ENCODE measurements at regions not wholly inside any gene's neighbourhood (a gene's known extent, or its start where the extent isn't known, plus 50 kb on each side); places are given as distances from the start of the nearest gene placed in this dataset.

GRCh38 chr19:20371911-20372310 lies 193.7 kb downstream of the ZNF737 start:
- no peak for TF ChIP-seq CTCF (IDR thresholded peaks at IDR 0.05; ENCODE audit: insufficient read depth, low read length)
- no peak for TF ChIP-seq REST (IDR thresholded peaks at IDR 0.05; ENCODE audit: insufficient replicate concordance, low read depth)
- no peak for TF ChIP-seq SPI1 (IDR thresholded peaks at IDR 0.05; ENCODE audit: borderline replicate concordance, low read depth)
- TF ChIP-seq POLR2AphosphoS5 (IDR thresholded peaks at IDR 0.05; ENCODE audit: low read depth): no peak

Data from HL-60 (cell line).